ENCODE measurements at regions not wholly inside any gene's neighbourhood (a gene's known extent, or its start where the extent isn't known, plus 50 kb on each side); places are given as distances from the start of the nearest gene placed in this dataset. TPM values are rescaled to one million over a fixed set of nuclear protein-coding genes. Genes with fewer than 3 reads are reported as not detected.

GRCh38 chr11:70952191-70952590 lies 300.2 kb downstream of the SHANK2 start:
- Histone ChIP-seq H3K36me3 (ENCODE audit: control insufficient read depth in 3 of 3, insufficient read depth in 3 of 3, low read length in 3 of 3) (no peaks in the 10 kb centered on the region), H3K9me3 (ENCODE audit: control insufficient read depth in 3 of 3, low read length in 3 of 3) (no peaks in the 10 kb centered on the region), H3K27me3 (ENCODE audit: control insufficient read depth in 3 of 3, insufficient read depth in 3 of 3, low read length in 3 of 3) (peaks cover 2 to 20% (median 14%) of the 10 kb centered on the region in 3 donors), H3K9ac (ENCODE audit: low read depth in 1 of 3, low read length in 3 of 3) (no peak overlapping the region), H3K4me3 (ENCODE audit: low read length in 3 of 3) (no peak overlapping the region), H3K4me1 (ENCODE audit: control insufficient read depth in 3 of 3, insufficient read depth in 3 of 3, low read length in 3 of 3) (no peaks in the 10 kb centered on the region), H3K27ac (ENCODE audit: low read depth, low read length) (no peak overlapping the region)

- H3K9ac ChIP-seq (ENCODE audit: low read depth in 1 of 3, low read length in 3 of 3): no peak overlapping the region
- no peaks in the 10 kb centered on the region for H3K36me3 ChIP-seq (ENCODE audit: control insufficient read depth in 3 of 3, insufficient read depth in 3 of 3, low read length in 3 of 3)
- H3K9me3 ChIP-seq (ENCODE audit: control insufficient read depth in 3 of 3, low read length in 3 of 3): no peaks in the 10 kb centered on the region
- no peak overlapping the region for H3K4me3 ChIP-seq (ENCODE audit: low read length in 3 of 3)
- no peaks in the 10 kb centered on the region for H3K4me1 ChIP-seq (ENCODE audit: control insufficient read depth in 3 of 3, insufficient read depth in 3 of 3, low read length in 3 of 3)
- no peak overlapping the region for H3K27ac ChIP-seq (ENCODE audit: low read depth, low read length)
- peaks cover 2 to 18% (median 8%) of the 10 kb centered on the region in 3 donors for H3K27me3 ChIP-seq (ENCODE audit: control insufficient read depth in 3 of 3, insufficient read depth in 3 of 3, low read length in 3 of 3)
Observed at GRCh38 chr11:70953720-70954119, 298.7 kb downstream of the SHANK2 start.

GRCh38 chr11:70954471-70954870 lies 297.9 kb downstream of the SHANK2 start:
- Histone ChIP-seq H3K9ac (ENCODE audit: low read depth in 1 of 3, low read length in 3 of 3) (no peak overlapping the region), H3K4me1 (ENCODE audit: control insufficient read depth in 3 of 3, insufficient read depth in 3 of 3, low read length in 3 of 3) (no peaks in the 10 kb centered on the region), H3K9me3 (ENCODE audit: control insufficient read depth in 3 of 3, low read length in 3 of 3) (no peaks in the 10 kb centered on the region), H3K36me3 (ENCODE audit: control insufficient read depth in 3 of 3, insufficient read depth in 3 of 3, low read length in 3 of 3) (no peaks in the 10 kb centered on the region), H3K27ac (ENCODE audit: low read depth, low read length) (no peak overlapping the region), H3K27me3 (ENCODE audit: control insufficient read depth in 3 of 3, insufficient read depth in 3 of 3, low read length in 3 of 3) (peaks cover 2 to 18% (median 8%) of the 10 kb centered on the region in 3 donors), H3K4me3 (ENCODE audit: low read length in 3 of 3) (no peak overlapping the region)

Small RNAs in the stretch of these regions (small RNA-seq; reads per million reads assigned to genes)
- not detected for gene MIR3664
- gene RF00019: not detected
